HL-60 (cell line): ENCODE measurements at regions not wholly inside any gene's neighbourhood (a gene's known extent, or its start where the extent isn't known, plus 50 kb on each side); places are given as distances from the start of the nearest gene placed in this dataset.
"Not testable (repeated sequence)": the region's sequence is repeated elsewhere in the genome, so short reads cannot be mapped to it uniquely, and the experiment has no call there.

Experiments used
- DNase-seq, 2 experiments: peaks; one replicate each; pipeline ENCODE4 v3.0.0-alpha.2; 2010 to 2020; ENCODE audit warnings: low read depth in 1 of 2, low spot score in 1 of 2
- H3K27ac ChIP-seq: fragments of 250-450 bp; sonication (Bioruptor Pico); replicated peaks from 2 replicates; pipeline ENCODE4 v1.5.1; 2020; ENCODE audit warnings: mild to moderate bottlenecking, moderate library complexity
- H3K27me3 ChIP-seq: fragments of 250-450 bp; sonication (Bioruptor Pico); 2 replicates; pipeline ENCODE4 v1.5.1; 2021; ENCODE audit warnings: mild to moderate bottlenecking, moderate library complexity; ENCODE audit not compliant: insufficient read depth, poor library complexity, severe bottlenecking
- H3K4me3 ChIP-seq: replicated peaks from 2 replicates; pipeline ENCODE4 v1.5.1; 2011; ENCODE audit warnings: mild to moderate bottlenecking, control low read depth, low read length; ENCODE audit not compliant: insufficient read depth
- GABPA ChIP-seq: IDR thresholded peaks from 2 replicates; pipeline ENCODE4 v1.6.1; 2012; ENCODE audit warnings: low read depth
- POLR2AphosphoS5 ChIP-seq: IDR thresholded peaks from 2 replicates; pipeline ENCODE4 v1.6.1; 2012; ENCODE audit warnings: low read depth
- SPI1 ChIP-seq: IDR thresholded peaks from 2 replicates; pipeline ENCODE4 v1.6.1; 2012; ENCODE audit warnings: low read depth, mild to moderate bottlenecking, borderline replicate concordance
- TF ChIP-seq, protein P1 (sequence below): IDR thresholded peaks from one replicate; pipeline ENCODE4 v1.5.1; 2011; ENCODE audit warnings: low read length, control low read depth, inconsistent platforms; ENCODE audit not compliant: insufficient read depth
- TF ChIP-seq, protein P2 (sequence below): IDR thresholded peaks from 2 replicates; pipeline ENCODE4 v1.6.1; 2012; ENCODE audit warnings: low read depth; ENCODE audit not compliant: insufficient replicate concordance

DNA sequence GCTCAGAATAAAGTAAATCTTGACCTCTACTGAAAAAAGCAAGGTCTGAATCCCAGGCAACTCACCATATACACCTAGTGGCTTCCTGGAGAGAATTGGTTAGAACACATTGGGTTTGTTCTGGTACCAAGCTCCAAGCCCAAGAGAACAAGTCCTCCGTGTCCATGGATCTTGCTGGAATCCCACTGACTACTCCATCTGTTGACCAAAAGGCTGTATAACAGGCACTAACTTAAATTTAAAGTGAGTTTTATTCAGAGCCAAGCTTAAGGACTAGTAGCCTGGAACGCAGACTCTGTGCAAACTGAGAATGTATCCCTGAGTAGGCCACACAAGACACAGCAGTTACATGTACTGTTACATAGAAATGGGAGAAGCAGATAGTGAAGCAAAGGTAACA, 342.1 kb upstream of the LRRC3B start:
- H3K4me3 ChIP-seq: no peak overlapping the region
- DNase-seq: no peak
- TF ChIP-seq, protein P1, sequence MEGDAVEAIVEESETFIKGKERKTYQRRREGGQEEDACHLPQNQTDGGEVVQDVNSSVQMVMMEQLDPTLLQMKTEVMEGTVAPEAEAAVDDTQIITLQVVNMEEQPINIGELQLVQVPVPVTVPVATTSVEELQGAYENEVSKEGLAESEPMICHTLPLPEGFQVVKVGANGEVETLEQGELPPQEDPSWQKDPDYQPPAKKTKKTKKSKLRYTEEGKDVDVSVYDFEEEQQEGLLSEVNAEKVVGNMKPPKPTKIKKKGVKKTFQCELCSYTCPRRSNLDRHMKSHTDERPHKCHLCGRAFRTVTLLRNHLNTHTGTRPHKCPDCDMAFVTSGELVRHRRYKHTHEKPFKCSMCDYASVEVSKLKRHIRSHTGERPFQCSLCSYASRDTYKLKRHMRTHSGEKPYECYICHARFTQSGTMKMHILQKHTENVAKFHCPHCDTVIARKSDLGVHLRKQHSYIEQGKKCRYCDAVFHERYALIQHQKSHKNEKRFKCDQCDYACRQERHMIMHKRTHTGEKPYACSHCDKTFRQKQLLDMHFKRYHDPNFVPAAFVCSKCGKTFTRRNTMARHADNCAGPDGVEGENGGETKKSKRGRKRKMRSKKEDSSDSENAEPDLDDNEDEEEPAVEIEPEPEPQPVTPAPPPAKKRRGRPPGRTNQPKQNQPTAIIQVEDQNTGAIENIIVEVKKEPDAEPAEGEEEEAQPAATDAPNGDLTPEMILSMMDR: no peak
- TF ChIP-seq POLR2AphosphoS5 (no peak), GABPA (no peak), SPI1 (no peak)
- H3K27me3 ChIP-seq: no peaks in the 10 kb centered on the region
- H3K27ac ChIP-seq: no peak overlapping the region

DNA sequence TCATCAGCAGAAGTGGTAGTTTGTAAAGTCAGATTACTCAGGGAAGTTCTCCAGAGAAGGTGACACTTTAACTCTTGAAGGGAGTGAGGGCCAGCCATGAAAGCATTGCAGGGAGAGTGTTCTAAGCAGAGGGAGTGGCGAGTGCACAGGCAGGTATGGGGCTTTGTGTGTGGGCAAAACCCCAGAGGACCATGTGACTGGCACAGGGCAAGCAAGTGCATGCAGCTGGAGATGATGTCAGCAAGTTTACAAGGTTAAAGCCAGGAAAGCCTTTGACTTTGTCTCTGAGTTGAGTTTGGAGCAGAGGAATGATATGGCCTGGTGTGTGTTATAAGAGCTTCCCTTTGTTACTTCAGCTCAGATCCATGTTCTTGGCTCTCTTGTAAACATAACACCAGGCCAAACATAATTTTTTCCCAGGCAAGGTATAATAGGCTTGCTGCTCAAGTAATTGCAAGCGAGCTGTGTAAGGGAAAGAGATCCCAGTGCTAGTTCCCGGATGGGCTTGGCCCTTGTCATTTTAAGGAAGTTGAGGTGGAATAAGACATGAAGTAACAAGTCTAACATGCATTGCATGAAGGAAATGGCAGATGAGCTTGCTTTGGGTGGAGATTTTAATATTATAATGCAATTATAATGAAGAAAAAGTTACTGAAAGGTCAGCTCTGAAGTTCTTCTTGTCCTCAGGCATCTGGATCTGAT, 341.1 kb upstream of the LRRC3B start:
- no peak for TF ChIP-seq SPI1
- TF ChIP-seq, protein P1: no peak
- Histone ChIP-seq H3K27ac (no peak overlapping the region), H3K27me3 (no peaks in the 10 kb centered on the region), H3K4me3 (no peak overlapping the region)
- DNase-seq: no peak

DNA sequence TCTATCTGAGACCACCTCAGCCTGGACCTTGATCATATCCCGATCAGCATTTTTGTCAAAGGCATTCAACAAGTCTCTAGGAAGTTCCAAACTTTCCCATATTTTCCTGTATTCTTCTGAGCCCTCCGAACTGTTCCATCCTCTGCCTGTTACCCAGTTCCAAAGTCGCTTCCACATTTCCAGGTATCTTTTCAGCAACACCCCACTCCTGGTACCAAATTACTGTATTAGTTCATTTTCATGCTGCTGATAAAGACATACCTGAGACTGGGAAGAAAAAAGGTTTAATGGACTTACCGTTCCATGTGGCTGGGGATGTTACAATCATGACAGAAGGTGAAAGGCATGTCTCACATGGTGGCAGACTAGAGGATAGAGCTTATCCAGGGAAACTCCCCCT, 338.1 kb upstream of the LRRC3B start:
- not testable (repeated sequence) for H3K4me3 ChIP-seq, H3K27ac ChIP-seq, H3K27me3 ChIP-seq, DNase-seq

DNA sequence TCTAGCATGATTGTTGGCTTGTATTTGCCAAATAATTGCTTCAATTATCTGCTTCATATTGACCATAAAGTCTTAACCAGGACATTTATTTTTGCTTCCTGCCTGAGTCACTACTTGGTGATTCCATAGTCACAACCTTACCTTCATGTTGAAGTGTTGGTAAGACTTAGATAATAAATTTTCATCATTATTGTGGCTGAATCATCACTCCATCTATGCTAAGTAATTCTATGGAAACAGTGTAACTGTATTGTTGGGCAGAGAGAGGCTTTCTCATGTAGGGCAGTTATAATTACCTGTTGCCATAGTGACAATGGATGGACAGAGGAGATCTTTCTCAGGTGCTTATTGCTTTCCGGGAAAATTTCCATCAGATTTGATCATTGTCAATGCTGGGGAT, 330.7 kb upstream of the LRRC3B start:
- TF ChIP-seq, protein P2, sequence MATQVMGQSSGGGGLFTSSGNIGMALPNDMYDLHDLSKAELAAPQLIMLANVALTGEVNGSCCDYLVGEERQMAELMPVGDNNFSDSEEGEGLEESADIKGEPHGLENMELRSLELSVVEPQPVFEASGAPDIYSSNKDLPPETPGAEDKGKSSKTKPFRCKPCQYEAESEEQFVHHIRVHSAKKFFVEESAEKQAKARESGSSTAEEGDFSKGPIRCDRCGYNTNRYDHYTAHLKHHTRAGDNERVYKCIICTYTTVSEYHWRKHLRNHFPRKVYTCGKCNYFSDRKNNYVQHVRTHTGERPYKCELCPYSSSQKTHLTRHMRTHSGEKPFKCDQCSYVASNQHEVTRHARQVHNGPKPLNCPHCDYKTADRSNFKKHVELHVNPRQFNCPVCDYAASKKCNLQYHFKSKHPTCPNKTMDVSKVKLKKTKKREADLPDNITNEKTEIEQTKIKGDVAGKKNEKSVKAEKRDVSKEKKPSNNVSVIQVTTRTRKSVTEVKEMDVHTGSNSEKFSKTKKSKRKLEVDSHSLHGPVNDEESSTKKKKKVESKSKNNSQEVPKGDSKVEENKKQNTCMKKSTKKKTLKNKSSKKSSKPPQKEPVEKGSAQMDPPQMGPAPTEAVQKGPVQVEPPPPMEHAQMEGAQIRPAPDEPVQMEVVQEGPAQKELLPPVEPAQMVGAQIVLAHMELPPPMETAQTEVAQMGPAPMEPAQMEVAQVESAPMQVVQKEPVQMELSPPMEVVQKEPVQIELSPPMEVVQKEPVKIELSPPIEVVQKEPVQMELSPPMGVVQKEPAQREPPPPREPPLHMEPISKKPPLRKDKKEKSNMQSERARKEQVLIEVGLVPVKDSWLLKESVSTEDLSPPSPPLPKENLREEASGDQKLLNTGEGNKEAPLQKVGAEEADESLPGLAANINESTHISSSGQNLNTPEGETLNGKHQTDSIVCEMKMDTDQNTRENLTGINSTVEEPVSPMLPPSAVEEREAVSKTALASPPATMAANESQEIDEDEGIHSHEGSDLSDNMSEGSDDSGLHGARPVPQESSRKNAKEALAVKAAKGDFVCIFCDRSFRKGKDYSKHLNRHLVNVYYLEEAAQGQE: no peak
- no peak for TF ChIP-seq POLR2AphosphoS5
- TF ChIP-seq, protein P1: no peak
- no peak for TF ChIP-seq GABPA
- no peak for TF ChIP-seq SPI1
- H3K4me3 ChIP-seq: no peak overlapping the region
- H3K27me3 ChIP-seq: no peaks in the 10 kb centered on the region
- no peak for DNase-seq
- no peak overlapping the region for H3K27ac ChIP-seq

DNA sequence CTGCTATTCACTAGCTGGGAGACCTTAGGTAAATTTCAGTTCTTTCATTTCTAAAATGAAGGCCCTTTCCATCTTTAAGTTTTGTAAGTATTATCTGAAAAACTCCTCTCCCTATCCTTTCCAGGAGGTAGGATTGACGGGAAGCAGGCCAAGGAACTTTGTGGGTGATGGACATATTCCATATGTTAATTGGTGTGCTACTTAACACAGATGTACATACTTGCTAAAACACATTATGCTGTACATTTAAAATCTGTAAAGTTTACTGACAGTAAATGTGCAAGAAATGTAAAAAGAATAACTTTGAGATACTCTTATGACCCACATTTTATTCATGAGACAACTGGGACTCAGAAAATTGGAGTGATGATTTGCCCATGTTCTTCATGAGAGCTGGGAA, 329.8 kb upstream of the LRRC3B start:
- Histone ChIP-seq H3K27me3 (no peaks in the 10 kb centered on the region), H3K4me3 (no peak overlapping the region), H3K27ac (no peak overlapping the region)
- TF ChIP-seq GABPA (no peak), POLR2AphosphoS5 (no peak), SPI1 (no peak)
- TF ChIP-seq, protein P2: no peak
- TF ChIP-seq, protein P1: no peak
- no peak for DNase-seq
